ENCODE measurements at regions not wholly inside any gene's neighbourhood (a gene's known extent, or its start where the extent isn't known, plus 50 kb on each side); places are given as distances from the start of the nearest gene placed in this dataset.

DNA sequence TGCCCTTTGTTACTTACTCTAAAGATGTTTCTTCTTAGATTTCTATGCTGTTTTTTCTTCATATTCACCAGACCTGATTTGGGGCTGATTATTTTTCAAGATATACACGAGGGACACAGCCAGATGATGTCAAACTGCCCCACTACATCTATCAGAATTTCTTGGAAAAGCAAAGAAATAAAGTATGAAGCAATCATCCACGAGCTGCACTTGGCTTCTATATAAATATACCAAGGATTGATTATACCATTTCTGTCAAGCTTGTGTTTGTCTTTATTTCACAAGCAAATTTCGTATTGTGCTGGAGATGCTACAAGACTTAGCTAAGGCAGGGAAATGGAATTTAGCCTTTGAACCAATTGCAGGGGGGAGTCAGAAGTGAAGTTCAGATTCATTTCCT is 715.1 kb upstream of the NR2F2 start:
- TF ChIP-seq, protein P1, sequence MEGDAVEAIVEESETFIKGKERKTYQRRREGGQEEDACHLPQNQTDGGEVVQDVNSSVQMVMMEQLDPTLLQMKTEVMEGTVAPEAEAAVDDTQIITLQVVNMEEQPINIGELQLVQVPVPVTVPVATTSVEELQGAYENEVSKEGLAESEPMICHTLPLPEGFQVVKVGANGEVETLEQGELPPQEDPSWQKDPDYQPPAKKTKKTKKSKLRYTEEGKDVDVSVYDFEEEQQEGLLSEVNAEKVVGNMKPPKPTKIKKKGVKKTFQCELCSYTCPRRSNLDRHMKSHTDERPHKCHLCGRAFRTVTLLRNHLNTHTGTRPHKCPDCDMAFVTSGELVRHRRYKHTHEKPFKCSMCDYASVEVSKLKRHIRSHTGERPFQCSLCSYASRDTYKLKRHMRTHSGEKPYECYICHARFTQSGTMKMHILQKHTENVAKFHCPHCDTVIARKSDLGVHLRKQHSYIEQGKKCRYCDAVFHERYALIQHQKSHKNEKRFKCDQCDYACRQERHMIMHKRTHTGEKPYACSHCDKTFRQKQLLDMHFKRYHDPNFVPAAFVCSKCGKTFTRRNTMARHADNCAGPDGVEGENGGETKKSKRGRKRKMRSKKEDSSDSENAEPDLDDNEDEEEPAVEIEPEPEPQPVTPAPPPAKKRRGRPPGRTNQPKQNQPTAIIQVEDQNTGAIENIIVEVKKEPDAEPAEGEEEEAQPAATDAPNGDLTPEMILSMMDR (IDR thresholded peaks at IDR 0.05; ENCODE audit: low read length) = no peak
- TF ChIP-seq EZH2 (IDR thresholded peaks at IDR 0.05; ENCODE audit: borderline replicate concordance, low read length) = no peak
